HFF-Myc (cell line): ENCODE measurements at regions not wholly inside any gene's neighbourhood (a gene's known extent, or its start where the extent isn't known, plus 50 kb on each side); places are given as distances from the start of the nearest gene placed in this dataset.

ENCODE experiments used
- DNase-seq: peaks from one replicate; pipeline ENCODE4 v3.0.0-alpha.2; 2011; ENCODE audit warnings: low read depth; ENCODE audit errors: extremely low read depth
- H3K4me3 ChIP-seq: replicated peaks from 2 replicates; pipeline ENCODE4 v1.5.1; 2011; ENCODE audit warnings: low read depth, mild to moderate bottlenecking, control low read depth, low read length
- TF ChIP-seq, protein P1 (sequence below): IDR thresholded peaks from 2 replicates; pipeline ENCODE4 v1.5.1; 2012; ENCODE audit warnings: mild to moderate bottlenecking, low read depth, low read length, control low read depth; ENCODE audit errors: missing control alignments

DNA sequence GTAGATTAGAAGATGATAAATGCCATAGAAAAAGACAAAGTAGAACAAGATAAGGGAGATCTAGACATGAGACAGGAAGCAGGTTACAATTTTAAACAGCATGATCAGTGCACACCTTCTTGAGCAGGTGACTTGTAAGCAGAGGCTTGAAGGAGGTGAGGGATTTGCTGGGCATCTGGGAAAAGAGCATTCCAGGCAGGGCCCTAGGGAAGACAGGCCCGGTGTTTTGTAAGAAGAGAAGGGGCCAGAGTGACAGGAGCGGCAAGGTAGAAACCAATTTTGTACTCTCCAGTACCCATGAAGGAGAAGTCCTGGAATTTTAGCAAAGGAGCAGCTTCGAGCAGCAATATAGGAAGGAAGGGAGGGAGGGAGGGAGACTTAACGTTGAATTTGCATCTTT lies 296.5 kb downstream of the MZT1 start:
- no peak overlapping the region for H3K4me3 ChIP-seq
- DNase-seq = no peak
- TF ChIP-seq, protein P1, sequence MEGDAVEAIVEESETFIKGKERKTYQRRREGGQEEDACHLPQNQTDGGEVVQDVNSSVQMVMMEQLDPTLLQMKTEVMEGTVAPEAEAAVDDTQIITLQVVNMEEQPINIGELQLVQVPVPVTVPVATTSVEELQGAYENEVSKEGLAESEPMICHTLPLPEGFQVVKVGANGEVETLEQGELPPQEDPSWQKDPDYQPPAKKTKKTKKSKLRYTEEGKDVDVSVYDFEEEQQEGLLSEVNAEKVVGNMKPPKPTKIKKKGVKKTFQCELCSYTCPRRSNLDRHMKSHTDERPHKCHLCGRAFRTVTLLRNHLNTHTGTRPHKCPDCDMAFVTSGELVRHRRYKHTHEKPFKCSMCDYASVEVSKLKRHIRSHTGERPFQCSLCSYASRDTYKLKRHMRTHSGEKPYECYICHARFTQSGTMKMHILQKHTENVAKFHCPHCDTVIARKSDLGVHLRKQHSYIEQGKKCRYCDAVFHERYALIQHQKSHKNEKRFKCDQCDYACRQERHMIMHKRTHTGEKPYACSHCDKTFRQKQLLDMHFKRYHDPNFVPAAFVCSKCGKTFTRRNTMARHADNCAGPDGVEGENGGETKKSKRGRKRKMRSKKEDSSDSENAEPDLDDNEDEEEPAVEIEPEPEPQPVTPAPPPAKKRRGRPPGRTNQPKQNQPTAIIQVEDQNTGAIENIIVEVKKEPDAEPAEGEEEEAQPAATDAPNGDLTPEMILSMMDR = no peak

DNA sequence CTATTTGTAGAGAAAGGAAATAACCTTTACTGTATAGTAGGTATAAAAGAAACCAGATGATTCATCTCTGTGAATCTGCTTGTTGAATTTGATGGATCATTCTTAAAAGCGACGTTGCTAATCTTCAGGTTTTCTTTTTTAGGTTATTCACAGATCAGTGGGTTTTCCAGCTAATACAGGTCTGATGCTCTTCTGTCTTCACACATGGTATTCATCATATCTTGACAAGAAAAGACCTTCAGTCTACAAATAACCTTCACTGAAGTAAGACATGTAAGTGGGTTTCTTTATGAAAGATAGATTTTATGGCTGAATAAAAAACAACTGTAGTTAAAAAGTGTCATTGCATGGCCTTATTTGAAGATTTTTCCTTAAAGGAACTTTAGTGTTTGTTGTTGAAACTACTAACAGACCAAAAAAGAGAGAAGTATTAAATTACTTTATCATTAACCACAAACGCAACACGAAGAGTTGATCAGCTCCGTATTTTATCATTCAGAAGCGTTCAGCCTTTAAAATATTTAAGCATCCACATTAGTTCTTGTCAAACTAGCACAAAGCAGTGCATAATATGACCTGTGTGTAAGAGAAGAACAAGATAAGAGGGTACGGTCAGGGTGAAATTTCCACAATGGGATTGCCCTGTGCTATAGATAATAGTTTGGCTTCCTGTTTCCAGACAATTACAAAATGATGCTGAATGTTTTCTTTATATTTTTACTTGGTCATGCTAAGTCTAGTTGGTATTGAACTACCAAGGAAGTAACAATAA lies 299.5 kb downstream of the MZT1 start:
- DNase-seq = no peak
- TF ChIP-seq, protein P1 = no peak
- H3K4me3 ChIP-seq = no peak overlapping the region

DNA sequence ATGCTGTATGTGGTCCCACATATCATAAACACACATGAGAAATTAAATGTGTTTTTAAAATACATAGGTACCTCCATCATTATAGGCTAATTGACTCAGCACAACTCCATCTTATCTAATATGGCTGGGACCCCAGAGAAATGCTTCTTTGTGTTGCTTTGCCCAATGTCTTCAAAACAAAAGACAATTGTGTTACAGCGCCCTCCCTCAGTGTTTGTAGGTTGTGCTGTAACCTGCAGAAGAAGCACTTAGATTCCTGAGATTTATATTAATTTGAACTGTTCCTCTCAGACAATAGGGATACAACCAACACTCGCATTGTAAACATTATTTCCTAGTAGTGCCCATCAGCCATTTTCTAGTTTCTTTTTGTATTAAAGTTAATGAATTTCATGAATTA lies 303.4 kb downstream of the MZT1 start:
- TF ChIP-seq, protein P1 = no peak
- DNase-seq = no peak

DNA sequence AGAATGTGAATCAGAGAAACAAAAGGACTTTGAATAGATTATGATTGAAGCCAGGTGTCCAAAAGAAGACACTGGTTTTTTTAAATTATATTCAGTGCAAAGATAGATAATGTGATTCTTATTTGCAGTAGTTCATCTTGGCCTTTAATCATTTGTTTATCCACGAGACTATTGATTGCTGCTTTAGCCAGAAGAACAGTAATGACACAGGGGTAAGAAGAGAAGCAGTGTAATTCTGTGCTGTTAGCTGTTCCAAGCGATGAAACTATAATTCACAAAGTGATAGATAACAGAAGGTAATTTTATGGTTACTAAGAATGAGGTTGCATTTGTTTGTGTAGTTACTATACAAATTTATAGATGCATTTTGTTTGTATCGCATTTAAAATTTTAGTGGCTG lies 311.6 kb downstream of the MZT1 start:
- no peak overlapping the region for H3K4me3 ChIP-seq
- TF ChIP-seq, protein P1 = no peak
- no peak for DNase-seq

More for the DNA sequence above, 303.4 kb downstream of the MZT1 start:
- no peak overlapping the region for H3K4me3 ChIP-seq

DNA sequence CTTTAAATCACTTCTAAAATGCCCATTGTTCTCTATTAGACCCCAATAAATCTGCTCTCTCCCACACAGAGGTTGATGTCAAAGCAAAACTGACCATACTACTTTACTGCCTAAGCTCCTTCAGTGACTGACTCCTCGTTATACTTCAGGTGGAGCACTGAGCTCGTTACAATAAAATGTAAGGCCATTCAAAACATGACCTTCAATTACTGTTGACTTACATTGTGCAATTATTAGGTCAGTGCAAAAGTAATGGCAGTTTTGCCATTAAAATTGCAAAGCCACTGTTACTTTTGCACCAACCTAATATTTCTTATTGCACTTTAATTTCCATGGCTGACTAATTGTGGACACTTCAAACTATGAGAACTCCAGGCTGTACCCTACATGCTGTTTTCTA lies 314.9 kb downstream of the MZT1 start:
- TF ChIP-seq, protein P1 = no peak
- DNase-seq = no peak
- H3K4me3 ChIP-seq = no peak overlapping the region

DNA sequence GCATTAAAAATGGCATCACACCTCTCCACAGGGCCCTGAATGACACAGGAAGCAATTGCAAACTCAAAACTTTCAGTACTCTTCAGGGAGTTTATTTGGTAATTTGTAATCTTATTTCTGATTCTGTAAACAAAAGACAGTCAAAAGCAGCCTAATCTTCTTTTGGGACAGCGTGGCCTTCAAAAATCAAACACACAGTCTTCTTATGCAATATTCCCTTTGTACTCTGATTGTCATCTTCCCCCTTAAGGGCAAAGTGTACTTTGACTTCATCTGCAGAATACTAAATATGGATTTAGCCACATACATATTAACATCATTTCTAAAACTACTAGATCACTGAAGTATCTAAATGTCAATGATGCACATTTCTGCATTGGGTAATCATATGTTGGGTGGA lies 322.0 kb downstream of the MZT1 start:
- no peak for DNase-seq
- H3K4me3 ChIP-seq = no peak overlapping the region
- TF ChIP-seq, protein P1 = no peak
